ENCODE measurements at regions not wholly inside any gene's neighbourhood (a gene's known extent, or its start where the extent isn't known, plus 50 kb on each side); places are given as distances from the start of the nearest gene placed in this dataset.

DNA sequence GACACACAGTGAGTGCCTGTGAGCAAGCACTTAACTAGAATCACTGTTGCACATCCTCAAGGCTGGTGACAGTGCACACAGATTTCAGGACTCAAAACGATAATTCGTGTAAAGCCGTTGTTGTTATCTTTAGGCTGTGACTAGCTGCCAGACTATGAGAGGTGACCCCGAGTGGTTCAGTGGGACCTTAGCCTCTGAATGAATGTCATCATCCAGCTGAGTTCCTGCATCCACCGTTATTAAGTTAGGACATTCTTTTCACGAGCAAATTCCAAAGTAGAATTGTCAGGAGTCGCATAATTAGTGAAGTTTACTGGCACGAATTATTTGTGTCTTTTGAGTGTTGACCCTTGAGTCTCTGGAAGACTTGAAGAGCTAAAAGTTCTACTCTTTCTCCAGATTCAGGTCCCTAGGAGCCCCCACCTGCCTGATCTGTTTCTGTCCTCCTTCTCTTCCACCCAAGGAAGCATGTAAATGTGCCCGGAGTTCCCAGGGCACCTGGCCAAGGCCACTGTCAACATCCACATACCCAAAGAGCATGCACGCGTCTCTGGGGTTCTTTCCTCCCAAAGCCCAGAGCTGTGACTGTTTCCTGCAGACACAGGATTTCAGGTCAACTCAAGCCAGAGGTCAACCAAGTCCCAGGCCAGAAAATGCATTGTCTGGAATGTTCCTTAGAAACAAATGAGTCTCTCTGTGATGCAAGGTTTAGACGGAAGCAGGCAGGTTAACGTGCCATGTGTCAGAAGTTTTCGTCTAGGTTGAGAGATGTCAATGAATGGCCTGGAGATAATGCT is 207.2 kb downstream of the TOMM20 start:
- peaks cover 0 to 9% of the 10 kb centered on the region in 2 experiments for H3K9me3 ChIP-seq (ENCODE audit: control insufficient read depth in 1 of 2, insufficient read depth in 1 of 2, low read length in 2 of 2)
- H3K4me3 ChIP-seq (ENCODE audit: low read length): no peak overlapping the region
- H3K27me3 ChIP-seq (ENCODE audit: control insufficient read depth in 1 of 2, insufficient read depth in 2 of 2, low read length in 2 of 2): no peaks in the 10 kb centered on the region
- ChIA-PET CTCF (no interaction called here), POLR2A (interaction anchor here (0.7 kb wide), 1 partner anchor 358 kb away, joined by 3 read pairs; no protein-coding TSS in a partner anchor)
- Mint-ChIP-seq H3K27me3 (no peaks in the 10 kb centered on the region), H3K9me3 (no peaks in the 10 kb centered on the region), H3K4me1 (ENCODE audit: low read depth) (peaks cover 23% of the 10 kb centered on the region), H3K27ac (no peak overlapping the region), H3K36me3 (ENCODE audit: low read depth) (no peaks in the 10 kb centered on the region), H3K4me3 (no peak overlapping the region)
- no peaks in the 10 kb centered on the region for H3K36me3 ChIP-seq (ENCODE audit: insufficient read depth, low read length)
- H3K4me1 ChIP-seq (ENCODE audit: insufficient read depth, low read length): peaks cover 22% of the 10 kb centered on the region
- no peak overlapping the region for H3K27ac ChIP-seq (ENCODE audit: low read depth in 1 of 2, low read length in 2 of 2)
- intact Hi-C loops (cut with DNase I, micrococcal nuclease): loop anchor here (5.0 to 10.0 kb wide), 2 partner anchors 69 to 197 kb away; no protein-coding TSS in a partner anchor
- TF ChIP-seq, protein P1, sequence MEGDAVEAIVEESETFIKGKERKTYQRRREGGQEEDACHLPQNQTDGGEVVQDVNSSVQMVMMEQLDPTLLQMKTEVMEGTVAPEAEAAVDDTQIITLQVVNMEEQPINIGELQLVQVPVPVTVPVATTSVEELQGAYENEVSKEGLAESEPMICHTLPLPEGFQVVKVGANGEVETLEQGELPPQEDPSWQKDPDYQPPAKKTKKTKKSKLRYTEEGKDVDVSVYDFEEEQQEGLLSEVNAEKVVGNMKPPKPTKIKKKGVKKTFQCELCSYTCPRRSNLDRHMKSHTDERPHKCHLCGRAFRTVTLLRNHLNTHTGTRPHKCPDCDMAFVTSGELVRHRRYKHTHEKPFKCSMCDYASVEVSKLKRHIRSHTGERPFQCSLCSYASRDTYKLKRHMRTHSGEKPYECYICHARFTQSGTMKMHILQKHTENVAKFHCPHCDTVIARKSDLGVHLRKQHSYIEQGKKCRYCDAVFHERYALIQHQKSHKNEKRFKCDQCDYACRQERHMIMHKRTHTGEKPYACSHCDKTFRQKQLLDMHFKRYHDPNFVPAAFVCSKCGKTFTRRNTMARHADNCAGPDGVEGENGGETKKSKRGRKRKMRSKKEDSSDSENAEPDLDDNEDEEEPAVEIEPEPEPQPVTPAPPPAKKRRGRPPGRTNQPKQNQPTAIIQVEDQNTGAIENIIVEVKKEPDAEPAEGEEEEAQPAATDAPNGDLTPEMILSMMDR (IDR thresholded peaks at IDR 0.05): no peak
- DNase-seq (no peak), ATAC-seq (ENCODE audit: poor library complexity) (no peak)

DNA sequence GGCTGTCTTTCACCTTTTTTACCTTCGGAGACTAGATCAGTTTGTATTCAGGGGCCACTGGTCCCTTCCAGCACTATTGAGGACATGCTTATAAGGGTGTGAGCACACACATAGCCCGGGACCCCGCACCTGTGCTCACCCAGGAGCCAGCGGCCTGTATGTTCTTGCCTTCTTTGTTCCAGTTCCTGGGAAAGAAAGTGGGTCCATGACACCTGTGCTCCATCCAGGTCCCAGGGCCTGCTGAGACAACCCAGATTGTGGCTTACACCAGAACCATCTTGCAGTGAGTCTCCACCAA is 207.8 kb downstream of the TOMM20 start:
- no peaks in the 10 kb centered on the region for H3K9me3 Mint-ChIP-seq
- intact Hi-C loops (cut with DNase I, micrococcal nuclease): loop anchor here (5.0 to 10.0 kb wide), 2 partner anchors 68 to 196 kb away; no protein-coding TSS in a partner anchor
- H3K27ac Mint-ChIP-seq: no peak overlapping the region
- Histone ChIP-seq H3K36me3 (ENCODE audit: insufficient read depth, low read length) (no peaks in the 10 kb centered on the region), H3K27me3 (ENCODE audit: control insufficient read depth in 1 of 2, insufficient read depth in 2 of 2, low read length in 2 of 2) (no peaks in the 10 kb centered on the region), H3K9me3 (ENCODE audit: control insufficient read depth in 1 of 2, insufficient read depth in 1 of 2, low read length in 2 of 2) (peaks cover 0 to 9% of the 10 kb centered on the region in 2 experiments), H3K4me1 (ENCODE audit: insufficient read depth, low read length) (peaks cover 15% of the 10 kb centered on the region), H3K4me3 (ENCODE audit: low read length) (no peak overlapping the region), H3K27ac (ENCODE audit: low read depth in 1 of 2, low read length in 2 of 2) (no peak overlapping the region)
- ATAC-seq (ENCODE audit: poor library complexity): no peak
- ChIA-PET POLR2A (no interaction called here), CTCF (no interaction called here)
- no peaks in the 10 kb centered on the region for H3K27me3 Mint-ChIP-seq
- no peaks in the 10 kb centered on the region for H3K36me3 Mint-ChIP-seq (ENCODE audit: low read depth)
- no peak overlapping the region for H3K4me3 Mint-ChIP-seq
- H3K4me1 Mint-ChIP-seq (ENCODE audit: low read depth): peaks cover 16% of the 10 kb centered on the region
- no peak for DNase-seq
- TF ChIP-seq, protein P1 (IDR thresholded peaks at IDR 0.05): no peak

DNA sequence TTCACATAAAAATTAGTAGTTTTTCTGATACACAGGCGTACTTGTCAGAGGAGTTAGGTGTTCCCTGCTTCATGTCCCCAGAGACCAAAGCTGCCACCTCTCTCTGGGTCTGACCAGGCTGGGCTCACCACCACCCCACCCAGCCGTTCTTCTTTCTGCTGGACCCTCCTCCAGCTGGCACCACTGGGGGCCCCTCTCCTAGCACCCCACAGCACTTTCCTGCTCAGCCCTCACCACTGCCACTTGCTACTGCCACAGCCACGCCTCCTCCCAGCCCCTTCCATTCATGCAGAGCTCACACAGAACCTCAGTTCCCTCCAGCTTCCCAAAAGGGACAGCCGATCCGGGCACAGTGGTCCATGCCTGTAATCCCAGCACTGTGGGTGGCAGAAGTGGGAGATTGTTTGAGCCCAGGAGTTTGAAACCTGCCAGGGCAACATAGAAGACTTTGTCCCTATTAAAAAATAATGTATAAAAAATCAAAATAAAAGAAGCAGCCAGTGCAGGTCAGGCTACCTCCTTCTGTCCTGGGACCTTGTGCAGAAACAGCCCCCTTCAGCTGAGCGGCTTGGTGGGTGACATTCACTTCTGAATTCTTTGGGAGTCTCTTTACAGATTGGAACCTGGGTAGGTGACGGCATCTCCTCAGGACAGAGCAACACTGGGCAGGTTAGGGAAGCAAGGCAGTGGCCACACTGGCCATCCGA is 208.3 kb downstream of the TOMM20 start:
- H3K36me3 ChIP-seq (ENCODE audit: insufficient read depth, low read length): no peaks in the 10 kb centered on the region
- no peak overlapping the region for H3K4me3 ChIP-seq (ENCODE audit: low read length)
- peaks cover 11% of the 10 kb centered on the region for H3K4me1 ChIP-seq (ENCODE audit: insufficient read depth, low read length)
- no peaks in the 10 kb centered on the region for H3K27me3 ChIP-seq (ENCODE audit: control insufficient read depth in 1 of 2, insufficient read depth in 2 of 2, low read length in 2 of 2)
- DNase-seq: no peak
- ATAC-seq (ENCODE audit: poor library complexity): no peak
- H3K9me3 ChIP-seq (ENCODE audit: control insufficient read depth in 1 of 2, insufficient read depth in 1 of 2, low read length in 2 of 2): peaks cover 0 to 9% of the 10 kb centered on the region in 2 experiments
- ChIA-PET POLR2A (no interaction called here), CTCF (no interaction called here)
- H3K9me3 Mint-ChIP-seq: no peaks in the 10 kb centered on the region
- H3K27ac ChIP-seq (ENCODE audit: low read depth in 1 of 2, low read length in 2 of 2): no peak overlapping the region
- no peak overlapping the region for H3K27ac Mint-ChIP-seq
- intact Hi-C loops (cut with DNase I, micrococcal nuclease): loop anchor here (5.0 to 10.0 kb wide), 2 partner anchors 68 to 195 kb away; no protein-coding TSS in a partner anchor
- peaks cover 11% of the 10 kb centered on the region for H3K4me1 Mint-ChIP-seq (ENCODE audit: low read depth)
- TF ChIP-seq, protein P1 (IDR thresholded peaks at IDR 0.05): no peak
- no peak overlapping the region for H3K4me3 Mint-ChIP-seq
- no peaks in the 10 kb centered on the region for H3K36me3 Mint-ChIP-seq (ENCODE audit: low read depth)
- H3K27me3 Mint-ChIP-seq: no peaks in the 10 kb centered on the region
